Choroid plexus epithelial cell (primary cell): ENCODE measurements at regions not wholly inside any gene's neighbourhood (a gene's known extent, or its start where the extent isn't known, plus 50 kb on each side); places are given as distances from the start of the nearest gene placed in this dataset.
"Not testable (repeated sequence)": the region's sequence is repeated elsewhere in the genome, so short reads cannot be mapped to it uniquely, and the experiment has no call there.

ENCODE experiments used
- DNase-seq: peaks from one replicate; pipeline ENCODE4 v3.0.0-alpha.2; 2010; ENCODE audit warnings: low read depth
- H3K4me3 ChIP-seq: 2 replicates; pipeline ENCODE4 v1.5.1; 2011; ENCODE audit warnings: low read depth, mild to moderate bottlenecking, control low read depth, low read length, moderate library complexity
- TF ChIP-seq, protein P1 (sequence below): conservative IDR thresholded peaks from 2 replicates; pipeline ENCODE4 v1.5.1; 2011; ENCODE audit warnings: low read depth, mild to moderate bottlenecking, control low read depth, inconsistent platforms, low read length, moderate library complexity

DNA sequence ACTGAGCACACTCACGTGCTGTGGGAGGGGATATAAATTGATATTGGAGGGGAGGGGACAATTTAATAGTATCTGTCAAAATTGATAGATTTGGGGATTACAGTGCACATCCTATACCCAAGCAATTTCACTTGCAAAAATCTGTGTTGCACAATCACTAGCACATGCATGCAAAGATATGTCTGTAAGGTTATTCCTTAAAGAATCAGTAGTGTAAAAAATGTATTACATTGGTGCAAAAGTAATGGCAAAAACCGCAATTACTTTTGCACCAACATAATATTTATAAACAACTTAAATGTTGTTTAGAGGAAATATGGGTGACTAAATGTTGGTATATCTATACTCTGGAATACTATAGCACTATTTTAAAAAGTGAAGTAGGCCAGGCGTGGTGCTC is 108.7 kb downstream of the LHX2 start:
- no peak overlapping the region for H3K4me3 ChIP-seq
- TF ChIP-seq, protein P1, sequence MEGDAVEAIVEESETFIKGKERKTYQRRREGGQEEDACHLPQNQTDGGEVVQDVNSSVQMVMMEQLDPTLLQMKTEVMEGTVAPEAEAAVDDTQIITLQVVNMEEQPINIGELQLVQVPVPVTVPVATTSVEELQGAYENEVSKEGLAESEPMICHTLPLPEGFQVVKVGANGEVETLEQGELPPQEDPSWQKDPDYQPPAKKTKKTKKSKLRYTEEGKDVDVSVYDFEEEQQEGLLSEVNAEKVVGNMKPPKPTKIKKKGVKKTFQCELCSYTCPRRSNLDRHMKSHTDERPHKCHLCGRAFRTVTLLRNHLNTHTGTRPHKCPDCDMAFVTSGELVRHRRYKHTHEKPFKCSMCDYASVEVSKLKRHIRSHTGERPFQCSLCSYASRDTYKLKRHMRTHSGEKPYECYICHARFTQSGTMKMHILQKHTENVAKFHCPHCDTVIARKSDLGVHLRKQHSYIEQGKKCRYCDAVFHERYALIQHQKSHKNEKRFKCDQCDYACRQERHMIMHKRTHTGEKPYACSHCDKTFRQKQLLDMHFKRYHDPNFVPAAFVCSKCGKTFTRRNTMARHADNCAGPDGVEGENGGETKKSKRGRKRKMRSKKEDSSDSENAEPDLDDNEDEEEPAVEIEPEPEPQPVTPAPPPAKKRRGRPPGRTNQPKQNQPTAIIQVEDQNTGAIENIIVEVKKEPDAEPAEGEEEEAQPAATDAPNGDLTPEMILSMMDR, result no peak
- no peak for DNase-seq

DNA sequence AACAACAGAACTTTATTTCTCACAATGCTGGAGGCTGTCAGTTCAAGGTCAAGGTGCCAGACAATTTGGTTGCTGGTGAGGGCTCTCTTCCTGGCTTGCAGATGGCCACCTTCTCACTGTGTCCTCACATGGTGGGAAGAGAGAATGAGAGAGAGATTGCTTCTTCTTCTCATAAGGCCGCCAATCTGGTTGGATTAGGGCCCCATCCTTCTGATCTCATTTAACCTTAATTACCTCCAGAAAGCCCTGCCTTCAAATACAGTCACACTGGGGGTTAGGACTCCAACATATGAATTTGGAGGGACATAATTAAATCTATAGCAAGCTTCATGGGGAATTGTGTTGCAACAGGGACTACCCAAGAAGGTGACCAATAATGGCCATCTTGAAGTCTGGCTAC is 110.2 kb downstream of the LHX2 start:
- TF ChIP-seq, protein P1, result no peak
- no peak overlapping the region for H3K4me3 ChIP-seq
- DNase-seq, result no peak

DNA sequence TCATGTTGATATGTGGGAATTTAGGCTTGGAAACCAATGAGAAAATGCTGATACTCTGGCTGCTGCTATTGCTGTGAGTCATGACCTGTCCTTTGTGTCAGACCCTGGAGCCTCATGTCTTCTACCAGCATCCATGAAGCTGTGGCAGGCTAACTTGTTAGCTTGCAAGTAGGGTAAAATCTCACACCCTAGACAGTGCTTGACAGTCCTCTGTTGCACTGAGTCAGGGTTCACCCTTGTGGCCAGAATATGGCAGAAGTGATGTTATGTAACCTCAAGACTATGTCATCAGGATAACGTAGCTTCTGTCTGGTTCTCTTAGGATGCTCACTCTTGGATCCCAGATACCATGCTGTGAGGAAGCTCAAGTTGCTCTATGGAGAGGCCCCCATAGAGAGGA is 110.8 kb downstream of the LHX2 start:
- DNase-seq, result peak; percentile 25
- H3K4me3 ChIP-seq, result no peak overlapping the region
- TF ChIP-seq, protein P1, result no peak

DNA sequence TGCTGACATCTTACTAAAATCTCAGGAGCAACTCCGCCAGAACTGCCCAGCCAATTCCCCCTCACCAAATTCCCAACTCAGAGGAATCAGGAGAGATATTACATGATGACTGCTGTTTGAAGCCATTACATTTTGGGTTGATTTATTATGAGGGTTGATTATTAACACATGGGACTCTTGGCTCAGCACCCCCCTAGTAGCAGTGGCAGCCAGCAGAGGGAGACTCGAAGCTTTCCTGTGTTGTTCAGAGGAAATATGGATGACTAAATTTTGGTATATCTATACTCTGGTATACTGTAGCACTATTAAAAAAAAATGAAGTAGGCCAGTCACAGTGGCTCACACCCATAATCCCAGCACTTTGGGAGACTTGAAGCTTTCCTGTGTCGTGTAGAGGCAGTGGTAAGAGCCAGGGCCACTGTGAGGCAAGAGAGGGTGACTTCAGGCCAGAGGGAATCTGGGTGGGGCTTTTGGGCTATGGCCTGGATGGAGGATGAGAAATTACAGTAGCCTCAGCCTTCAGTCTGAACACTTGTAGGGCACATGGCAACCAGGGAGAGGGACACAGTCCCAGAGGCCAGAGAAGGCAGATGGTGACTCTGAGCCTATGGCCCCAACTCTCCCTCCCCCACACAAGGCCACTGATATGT is 111.4 kb downstream of the LHX2 start:
- peak; percentile 61 for DNase-seq
- TF ChIP-seq, protein P1, result peak; percentile 79
- H3K4me3 ChIP-seq, result no peak overlapping the region

DNA sequence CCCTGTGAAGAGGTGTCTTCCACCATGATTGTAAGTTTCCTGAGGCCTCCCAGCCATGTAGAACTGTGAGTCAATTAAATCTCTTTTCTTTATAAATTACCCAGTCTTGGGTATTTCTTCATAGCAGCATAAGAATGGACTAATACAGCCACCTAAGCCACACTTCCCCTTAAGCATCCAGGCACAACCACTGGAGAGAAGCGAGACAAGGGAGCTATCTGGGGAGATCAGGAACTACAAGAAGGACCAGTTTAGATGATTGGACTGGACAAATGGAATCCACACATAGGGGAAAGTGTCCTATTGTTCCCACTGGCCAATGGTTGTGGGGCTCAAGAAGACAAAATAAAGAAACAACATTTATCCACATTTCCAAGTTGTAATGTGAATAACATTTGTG is 112.1 kb downstream of the LHX2 start:
- DNase-seq, H3K4me3 ChIP-seq: not testable (repeated sequence)

DNA sequence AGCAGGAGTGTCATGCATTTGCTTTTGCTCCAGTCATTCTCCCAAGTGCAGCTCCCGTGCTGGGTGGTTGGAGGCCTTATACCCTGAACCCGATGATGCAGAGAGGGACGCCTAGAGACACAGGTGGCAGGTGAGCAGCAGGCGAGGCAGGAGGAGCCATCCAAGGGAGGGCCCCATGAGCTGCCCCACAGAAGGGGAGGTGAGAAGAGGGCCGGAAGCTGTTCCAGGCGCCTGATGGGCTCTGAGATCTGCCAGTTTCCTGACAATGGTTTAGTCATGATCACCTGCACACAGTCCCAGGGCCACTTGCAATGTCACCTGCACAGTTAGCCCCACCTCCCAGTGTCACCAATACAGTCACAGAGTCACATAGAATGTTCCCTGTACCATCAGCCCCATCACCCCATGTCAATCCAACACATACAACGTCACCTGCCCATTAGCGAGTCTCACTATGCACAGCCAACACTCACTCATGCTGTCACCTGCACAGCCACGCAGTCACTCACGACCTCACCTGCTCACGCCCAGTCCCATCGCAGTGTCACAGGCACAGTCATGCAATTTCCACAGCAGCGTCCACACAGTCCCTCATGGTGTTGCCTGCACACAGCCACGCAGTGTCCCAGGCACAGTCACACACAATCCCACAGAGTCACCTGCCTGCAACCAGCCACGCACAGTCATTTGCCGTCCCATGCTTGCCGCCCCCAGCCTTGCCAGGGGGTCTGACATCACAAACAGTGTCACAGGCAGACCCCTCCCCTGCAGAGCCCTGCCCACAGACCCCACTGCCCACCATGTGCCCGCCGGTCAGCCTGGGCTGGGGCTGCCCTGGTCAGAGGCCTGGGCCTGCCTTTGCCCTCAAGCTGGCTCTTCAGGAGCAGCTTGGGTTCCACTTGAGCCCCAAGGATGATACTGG is 113.4 kb downstream of the LHX2 start:
- TF ChIP-seq, protein P1, result no peak
- no peak overlapping the region for H3K4me3 ChIP-seq
- DNase-seq, result no peak

DNA sequence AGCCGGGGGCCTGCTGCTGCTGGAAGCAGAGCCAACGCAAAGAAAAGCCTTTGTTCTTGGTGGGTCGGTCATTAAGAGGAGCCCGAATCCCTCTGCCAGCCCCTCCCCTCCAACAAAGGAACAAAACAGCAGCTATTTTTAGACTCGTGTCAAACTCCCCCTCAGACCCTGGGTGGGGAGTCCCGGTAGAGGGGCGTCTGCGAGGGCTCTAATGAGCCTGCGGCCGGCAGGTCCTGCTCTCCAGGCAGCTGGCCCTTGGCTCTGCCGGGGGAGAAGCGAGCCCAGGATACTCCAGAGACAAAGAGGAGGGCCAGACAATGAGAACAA is 114.0 kb downstream of the LHX2 start:
- no peak overlapping the region for H3K4me3 ChIP-seq
- DNase-seq, result no peak
- TF ChIP-seq, protein P1, result no peak
